ENCODE measurements at regions not wholly inside any gene's neighbourhood (a gene's known extent, or its start where the extent isn't known, plus 50 kb on each side); places are given as distances from the start of the nearest gene placed in this dataset.
A peak's percentile ranks its signal among the peaks of the same experiment; 100 is the strongest.

DNA sequence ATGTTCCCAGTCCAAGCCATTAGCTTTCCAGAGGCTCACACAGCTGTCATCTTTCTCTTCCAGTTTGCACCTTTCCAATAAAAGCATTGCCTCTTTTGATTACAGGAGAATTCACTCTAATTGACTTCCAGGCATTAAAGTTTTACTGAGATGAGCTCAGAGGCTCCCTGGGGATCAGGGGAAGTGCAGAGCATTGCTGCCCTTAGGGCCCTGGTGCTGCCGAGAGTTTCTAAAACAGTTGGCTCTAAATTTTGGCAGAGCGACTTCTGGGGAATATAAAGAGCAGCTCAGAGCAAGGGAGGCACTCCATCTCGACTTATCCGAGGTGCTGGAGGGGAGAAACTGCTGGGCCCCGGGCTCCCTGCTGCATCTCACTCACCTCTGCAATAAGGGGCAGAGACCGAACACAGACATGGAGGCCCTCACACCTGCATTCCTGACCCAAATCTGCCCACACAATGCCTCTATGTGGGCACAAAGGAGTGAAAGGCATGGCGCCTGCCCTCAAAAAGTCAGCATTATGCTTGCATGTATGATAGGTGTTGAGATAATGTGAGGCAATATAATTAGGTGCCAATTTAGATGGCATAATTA is 61.7 kb downstream of the SCN11A start:
- intact Hi-C loops (cut with DNase I) = no loop called here
- Histone ChIP-seq H3K9me3 (no peaks in the 10 kb centered on the region), H3K4me1 (no peaks in the 10 kb centered on the region), H3K27ac (no peak overlapping the region), H3K36me3 (no peaks in the 10 kb centered on the region), H3K27me3 (peaks cover 5% of the 10 kb centered on the region), H3K4me3 (no peak overlapping the region)
- no peak for DNase-seq
- TF ChIP-seq, protein P1, sequence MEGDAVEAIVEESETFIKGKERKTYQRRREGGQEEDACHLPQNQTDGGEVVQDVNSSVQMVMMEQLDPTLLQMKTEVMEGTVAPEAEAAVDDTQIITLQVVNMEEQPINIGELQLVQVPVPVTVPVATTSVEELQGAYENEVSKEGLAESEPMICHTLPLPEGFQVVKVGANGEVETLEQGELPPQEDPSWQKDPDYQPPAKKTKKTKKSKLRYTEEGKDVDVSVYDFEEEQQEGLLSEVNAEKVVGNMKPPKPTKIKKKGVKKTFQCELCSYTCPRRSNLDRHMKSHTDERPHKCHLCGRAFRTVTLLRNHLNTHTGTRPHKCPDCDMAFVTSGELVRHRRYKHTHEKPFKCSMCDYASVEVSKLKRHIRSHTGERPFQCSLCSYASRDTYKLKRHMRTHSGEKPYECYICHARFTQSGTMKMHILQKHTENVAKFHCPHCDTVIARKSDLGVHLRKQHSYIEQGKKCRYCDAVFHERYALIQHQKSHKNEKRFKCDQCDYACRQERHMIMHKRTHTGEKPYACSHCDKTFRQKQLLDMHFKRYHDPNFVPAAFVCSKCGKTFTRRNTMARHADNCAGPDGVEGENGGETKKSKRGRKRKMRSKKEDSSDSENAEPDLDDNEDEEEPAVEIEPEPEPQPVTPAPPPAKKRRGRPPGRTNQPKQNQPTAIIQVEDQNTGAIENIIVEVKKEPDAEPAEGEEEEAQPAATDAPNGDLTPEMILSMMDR (IDR thresholded peaks at IDR 0.05) = no peak
- no peak for ATAC-seq

DNA sequence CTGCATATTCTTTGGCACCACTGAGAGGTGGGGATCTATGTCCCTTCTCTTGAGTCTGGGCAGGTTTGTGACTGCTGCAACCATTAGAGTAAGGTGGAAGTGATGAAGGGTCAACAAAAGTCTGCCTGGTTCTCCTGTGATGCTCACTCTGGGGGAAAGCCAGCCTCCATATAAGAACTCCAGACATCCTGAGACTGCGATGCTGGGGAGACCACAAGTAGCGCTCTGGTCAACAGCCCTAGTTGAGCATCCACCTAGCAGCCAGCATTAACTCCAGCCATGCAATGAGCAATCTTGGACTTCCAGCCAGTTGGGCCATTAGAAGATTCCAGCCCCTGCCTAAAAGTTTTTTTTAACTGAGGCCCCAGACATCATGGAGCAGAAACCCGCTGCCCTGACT is 62.8 kb downstream of the SCN11A start:
- Histone ChIP-seq H3K36me3 (no peaks in the 10 kb centered on the region), H3K4me3 (no peak overlapping the region), H3K27me3 (peaks cover 5% of the 10 kb centered on the region), H3K4me1 (no peaks in the 10 kb centered on the region), H3K9me3 (no peaks in the 10 kb centered on the region), H3K27ac (no peak overlapping the region)
- TF ChIP-seq, protein P1 (IDR thresholded peaks at IDR 0.05) = no peak
- intact Hi-C loops (cut with DNase I) = no loop called here
- ATAC-seq (no peak), DNase-seq (no peak)

DNA sequence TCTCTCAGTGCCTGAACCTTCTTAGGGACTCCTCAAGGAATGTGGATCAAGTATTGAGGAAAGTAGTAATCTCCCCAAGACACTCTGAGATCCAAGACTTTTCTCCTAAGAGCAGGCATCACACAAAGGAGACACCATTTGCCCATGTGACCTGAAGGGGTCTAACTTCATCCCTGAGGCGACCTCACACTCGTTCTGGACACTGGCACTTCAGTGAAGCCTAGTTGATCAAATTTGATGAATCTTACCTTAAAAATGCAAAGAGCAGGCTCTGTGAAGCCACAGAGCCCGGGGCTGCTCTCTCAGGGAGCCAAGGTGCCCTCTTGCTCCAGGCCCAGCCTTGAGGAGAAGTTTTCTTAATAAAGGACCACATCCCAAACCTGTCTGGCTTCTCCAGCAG is 64.3 kb downstream of the SCN11A start:
- no peak for DNase-seq
- Histone ChIP-seq H3K36me3 (no peaks in the 10 kb centered on the region), H3K27ac (no peak overlapping the region), H3K9me3 (no peaks in the 10 kb centered on the region), H3K4me1 (no peaks in the 10 kb centered on the region), H3K27me3 (peaks cover 5% of the 10 kb centered on the region), H3K4me3 (no peak overlapping the region)
- TF ChIP-seq, protein P1 (IDR thresholded peaks at IDR 0.05) = no peak
- intact Hi-C loops (cut with DNase I) = no loop called here
- ATAC-seq = no peak

- TF ChIP-seq, protein P1 (IDR thresholded peaks at IDR 0.05) = no peak
- no peak overlapping the region for H3K27ac ChIP-seq
- ATAC-seq (no peak), DNase-seq (no peak)
- no peaks in the 10 kb centered on the region for H3K4me1 ChIP-seq
- H3K27me3 ChIP-seq = peaks cover 5% of the 10 kb centered on the region
- H3K9me3 ChIP-seq = no peaks in the 10 kb centered on the region
- H3K4me3 ChIP-seq = no peak overlapping the region
- H3K36me3 ChIP-seq = no peaks in the 10 kb centered on the region
- intact Hi-C loops (cut with DNase I) = no loop called here
Measured at GRCh38 chr3:38986901-38987300, 64.8 kb downstream of the SCN11A start.

- TF ChIP-seq, protein P1 (IDR thresholded peaks at IDR 0.05) = no peak
- no peaks in the 10 kb centered on the region for H3K4me1 ChIP-seq
- H3K27me3 ChIP-seq = peaks cover 5% of the 10 kb centered on the region
- intact Hi-C loops (cut with DNase I) = no loop called here
- ATAC-seq (peak; percentile 91), DNase-seq (no peak)
- no peaks in the 10 kb centered on the region for H3K9me3 ChIP-seq
- no peaks in the 10 kb centered on the region for H3K36me3 ChIP-seq
- no peak overlapping the region for H3K4me3 ChIP-seq
- no peak overlapping the region for H3K27ac ChIP-seq
Measured at GRCh38 chr3:38985981-38986380, 65.8 kb downstream of the SCN11A start.

GRCh38 chr3:38985581-38985980 is 66.2 kb downstream of the SCN11A start:
- peaks cover 5% of the 10 kb centered on the region for H3K27me3 ChIP-seq
- TF ChIP-seq, protein P1 (IDR thresholded peaks at IDR 0.05) = no peak
- intact Hi-C loops (cut with DNase I) = no loop called here
- H3K9me3 ChIP-seq = no peaks in the 10 kb centered on the region
- ATAC-seq (no peak), DNase-seq (no peak)
- H3K4me1 ChIP-seq = no peaks in the 10 kb centered on the region
- no peaks in the 10 kb centered on the region for H3K36me3 ChIP-seq
- H3K4me3 ChIP-seq = no peak overlapping the region
- H3K27ac ChIP-seq = no peak overlapping the region
